ENCODE measurements at regions not wholly inside any gene's neighbourhood (a gene's known extent, or its start where the extent isn't known, plus 50 kb on each side); places are given as distances from the start of the nearest gene placed in this dataset.

- TF ChIP-seq ZNF221 (tag by site-specific recombination; IDR thresholded peaks at IDR 0.05; ENCODE audit: borderline replicate concordance), result no peak
- TF ChIP-seq ZNF555 (tag by site-specific recombination; conservative IDR thresholded peaks at IDR 0.05), result no peak
- no peak for TF ChIP-seq ZNF549 (tag by site-specific recombination; IDR thresholded peaks at IDR 0.05)
Measured at GRCh38 chr4:116544946-116545345, 540.4 kb downstream of the TRAM1L1 start (continued).

GRCh38 chr4:116539744-116540143, 545.6 kb downstream of the TRAM1L1 start:
- Histone ChIP-seq H3K36me3 (ENCODE audit: control insufficient read depth in 2 of 2, insufficient read depth in 1 of 2, low read length in 2 of 2) (no peaks in the 10 kb centered on the region), H3K4me1 (ENCODE audit: control insufficient read depth, insufficient read depth, low read length) (no peaks in the 10 kb centered on the region), H3K4me3 (ENCODE audit: low read depth, low read length) (no peak overlapping the region), H3K9me3 (ENCODE audit: control insufficient read depth, insufficient read depth, low read depth, low read length) (no peaks in the 10 kb centered on the region), H3K27ac (ENCODE audit: extremely low read depth, low read depth, low read length) (no peak overlapping the region)
- no peak for TF ChIP-seq KLF16 (tag by site-specific recombination; IDR thresholded peaks at IDR 0.05)
- ChIA-PET CTCF (no interaction called here), POLR2A (no interaction called here)

- Histone ChIP-seq H3K36me3 (ENCODE audit: control insufficient read depth in 2 of 2, insufficient read depth in 1 of 2, low read length in 2 of 2) (no peaks in the 10 kb centered on the region), H3K4me3 (ENCODE audit: low read depth, low read length) (no peak overlapping the region), H3K9me3 (ENCODE audit: control insufficient read depth, insufficient read depth, low read depth, low read length) (no peaks in the 10 kb centered on the region), H3K27ac (ENCODE audit: extremely low read depth, low read depth, low read length) (no peak overlapping the region), H3K4me1 (ENCODE audit: control insufficient read depth, insufficient read depth, low read length) (no peaks in the 10 kb centered on the region)
- TF ChIP-seq ZNF132 (tag by site-specific recombination; IDR thresholded peaks at IDR 0.05; ENCODE audit: borderline replicate concordance), result no peak
- TF ChIP-seq HOXC10 (CRISPR knock-in tag; IDR thresholded peaks at IDR 0.05), result no peak
- TF ChIP-seq ZFP3 (tag by site-specific recombination; IDR thresholded peaks at IDR 0.05; ENCODE audit: low read depth), result no peak
- TF ChIP-seq MZF1 (tag by site-specific recombination; IDR thresholded peaks at IDR 0.05; ENCODE audit: borderline replicate concordance), result no peak
- TF ChIP-seq SCRT1 (tag by site-specific recombination; IDR thresholded peaks at IDR 0.05; ENCODE audit: borderline replicate concordance), result no peak
- no peak for TF ChIP-seq YY1 (tag by site-specific recombination; IDR thresholded peaks at IDR 0.05)
- no peak for TF ChIP-seq ZBTB11 (tag by site-specific recombination; conservative IDR thresholded peaks at IDR 0.05; ENCODE audit: low read depth)
- no peak for TF ChIP-seq ZSCAN5A (tag by site-specific recombination; IDR thresholded peaks at IDR 0.05)
- no peak for TF ChIP-seq ZBTB7A (tag by site-specific recombination; IDR thresholded peaks at IDR 0.05; ENCODE audit: low read depth)
- TF ChIP-seq ZBTB48 (tag by site-specific recombination; IDR thresholded peaks at IDR 0.05), result no peak
- no peak for TF ChIP-seq GFI1B (tag by site-specific recombination; IDR thresholded peaks at IDR 0.05)
- no peak for TF ChIP-seq KLF9 (tag by site-specific recombination; IDR thresholded peaks at IDR 0.05; ENCODE audit: low read depth)
- no peak for TF ChIP-seq ZSCAN30 (tag by site-specific recombination; IDR thresholded peaks at IDR 0.05)
- TF ChIP-seq SALL2 (tag by site-specific recombination; IDR thresholded peaks at IDR 0.05; ENCODE audit: borderline replicate concordance), result no peak
- CTCF ChIA-PET, result no interaction called here
- POLR2A ChIA-PET, result no interaction called here
Measured at GRCh38 chr4:116537828-116538227, 547.5 kb downstream of the TRAM1L1 start.
